ENCODE measurements at regions not wholly inside any gene's neighbourhood (a gene's known extent, or its start where the extent isn't known, plus 50 kb on each side); places are given as distances from the start of the nearest gene placed in this dataset.

GRCh38 chr3:166759736-166760513 is 620.2 kb downstream of the ZBBX start:
- H3K36me3 ChIP-seq (ENCODE audit: control insufficient read depth, insufficient read depth, low read length) = no peaks in the 10 kb centered on the region
- H3K4me1 ChIP-seq (ENCODE audit: control insufficient read depth, insufficient read depth, low read length) = no peaks in the 10 kb centered on the region
- no peaks in the 10 kb centered on the region; the same call in 1 of the 2 replicates for H3K9me3 ChIP-seq (ENCODE audit: control insufficient read depth, insufficient read depth, low read length)
- no CpG with 5 or more reads among the region's 9 CpGs for WGBS (ENCODE audit: insufficient coverage, insufficient read length)
- H3K4me3 ChIP-seq (ENCODE audit: low read length) = no peak overlapping the region
- no peak for DNase-seq (ENCODE audit: low read depth, low spot score)
- H3K27me3 ChIP-seq (ENCODE audit: control insufficient read depth, insufficient read depth, low read length) = no peaks in the 10 kb centered on the region
- H3K27ac ChIP-seq (ENCODE audit: low read length) = no peak overlapping the region

DNA sequence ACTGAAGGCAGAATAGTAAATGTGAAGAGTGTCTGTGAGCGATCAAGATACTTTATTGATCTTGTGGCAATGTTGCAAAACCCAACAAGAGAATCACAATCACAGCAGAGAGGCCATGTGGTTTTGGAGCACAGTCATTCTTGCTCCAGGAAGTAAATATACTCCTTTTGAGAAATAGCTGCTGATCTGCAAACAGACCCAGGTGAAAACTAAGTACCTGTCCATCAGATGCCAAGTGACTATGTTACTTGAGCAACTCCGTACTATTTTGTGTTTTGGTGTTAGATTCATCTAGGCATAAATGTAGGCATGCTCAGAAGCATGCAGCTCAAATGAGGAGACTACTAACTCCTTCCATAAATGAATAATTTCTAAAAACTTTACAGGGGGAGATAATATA is 627.9 kb downstream of the ZBBX start:
- Histone ChIP-seq H3K4me3 (ENCODE audit: low read length) (no peak overlapping the region), H3K36me3 (ENCODE audit: control insufficient read depth, insufficient read depth, low read length) (no peaks in the 10 kb centered on the region), H3K9me3 (ENCODE audit: control insufficient read depth, insufficient read depth, low read length) (no peaks in the 10 kb centered on the region), H3K27me3 (ENCODE audit: control insufficient read depth, insufficient read depth, low read length) (no peaks in the 10 kb centered on the region), H3K4me1 (ENCODE audit: control insufficient read depth, insufficient read depth, low read length) (no peaks in the 10 kb centered on the region), H3K27ac (ENCODE audit: low read length) (no peak overlapping the region)
- WGBS (ENCODE audit: insufficient coverage, insufficient read length) = no CpG with 5 or more reads among the region's 2 CpGs
- no peak for DNase-seq (ENCODE audit: low read depth, low spot score)

DNA sequence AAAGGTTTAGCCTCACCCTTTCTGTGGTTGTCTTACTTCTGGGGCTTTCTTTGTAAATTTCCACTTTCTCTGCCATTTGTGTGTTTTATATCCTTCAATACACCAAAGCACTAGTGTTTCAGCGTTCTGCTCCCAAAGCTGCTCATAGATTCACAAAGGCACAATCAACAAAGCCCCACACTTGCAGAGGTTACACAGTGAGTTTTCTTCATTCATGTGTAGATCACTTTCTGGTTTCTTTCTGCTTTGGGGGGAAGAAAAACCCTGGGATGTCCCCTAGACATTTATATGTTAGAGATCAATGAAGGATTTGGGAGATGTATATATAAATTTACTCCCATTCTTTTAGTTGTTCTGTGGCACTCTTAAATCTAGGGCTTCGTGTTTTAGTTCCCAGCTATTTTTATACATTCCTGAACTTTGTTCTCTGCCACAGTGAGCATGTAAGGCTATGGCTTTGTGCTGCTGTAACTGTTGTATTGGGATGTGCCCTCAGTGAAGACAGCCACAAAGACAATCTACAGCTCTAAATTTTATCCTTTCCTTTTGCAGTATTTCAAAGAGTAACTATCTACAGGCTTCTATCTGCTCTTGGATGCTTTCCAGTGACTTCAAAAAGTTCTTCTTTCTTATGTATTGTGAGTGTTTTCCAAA is 636.5 kb downstream of the ZBBX start:
- no peak overlapping the region for H3K4me3 ChIP-seq (ENCODE audit: low read length)
- H3K27ac ChIP-seq (ENCODE audit: low read length) = no peak overlapping the region
- no peaks in the 10 kb centered on the region for H3K36me3 ChIP-seq (ENCODE audit: control insufficient read depth, insufficient read depth, low read length)
- H3K9me3 ChIP-seq (ENCODE audit: control insufficient read depth, insufficient read depth, low read length) = no peaks in the 10 kb centered on the region
- WGBS (ENCODE audit: insufficient coverage, insufficient read length) = no CpG with 5 or more reads among the region's 2 CpGs
- no peak for DNase-seq (ENCODE audit: low read depth, low spot score)
- no peaks in the 10 kb centered on the region for H3K27me3 ChIP-seq (ENCODE audit: control insufficient read depth, insufficient read depth, low read length)
- no peaks in the 10 kb centered on the region for H3K4me1 ChIP-seq (ENCODE audit: control insufficient read depth, insufficient read depth, low read length)

- Histone ChIP-seq H3K4me1 (ENCODE audit: control insufficient read depth, insufficient read depth, low read length) (peaks cover 2% of the 10 kb centered on the region), H3K27me3 (ENCODE audit: control insufficient read depth, insufficient read depth, low read length) (no peaks in the 10 kb centered on the region), H3K9me3 (ENCODE audit: control insufficient read depth, insufficient read depth, low read length) (no peaks in the 10 kb centered on the region), H3K4me3 (ENCODE audit: low read length) (no peak overlapping the region), H3K36me3 (ENCODE audit: control insufficient read depth, insufficient read depth, low read length) (no peaks in the 10 kb centered on the region), H3K27ac (ENCODE audit: low read length) (no peak overlapping the region)
- DNase-seq (ENCODE audit: low read depth, low spot score) = no peak
- no CpG with 5 or more reads among the region's 3 CpGs for WGBS (ENCODE audit: insufficient coverage, insufficient read length)
Observed at GRCh38 chr3:166734734-166735133, 645.4 kb downstream of the ZBBX start.

DNA sequence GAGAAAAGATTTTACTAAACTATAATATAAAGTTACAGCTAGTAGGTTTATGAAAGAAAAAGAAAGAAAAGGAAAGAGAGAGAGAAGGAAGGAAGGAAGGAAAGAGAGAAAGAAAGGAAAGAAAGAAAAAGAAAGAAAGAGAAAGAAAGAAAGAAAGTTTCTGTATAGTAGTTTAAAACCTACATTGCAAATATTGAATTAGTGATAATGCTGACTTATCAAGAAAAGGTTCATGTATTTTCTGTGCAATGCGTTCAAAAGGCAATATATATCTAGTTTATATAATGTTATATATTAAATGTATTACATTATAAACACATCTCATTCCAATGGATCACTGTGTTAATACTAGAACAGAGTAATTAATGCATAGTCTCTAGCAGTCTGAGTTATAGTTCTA is 648.4 kb downstream of the ZBBX start:
- no peaks in the 10 kb centered on the region for H3K9me3 ChIP-seq (ENCODE audit: control insufficient read depth, insufficient read depth, low read length)
- no peaks in the 10 kb centered on the region for H3K27me3 ChIP-seq (ENCODE audit: control insufficient read depth, insufficient read depth, low read length)
- no peak overlapping the region for H3K4me3 ChIP-seq (ENCODE audit: low read length)
- no peak overlapping the region for H3K27ac ChIP-seq (ENCODE audit: low read length)
- no peak for DNase-seq (ENCODE audit: low read depth, low spot score)
- no peaks in the 10 kb centered on the region for H3K36me3 ChIP-seq (ENCODE audit: control insufficient read depth, insufficient read depth, low read length)
- H3K4me1 ChIP-seq (ENCODE audit: control insufficient read depth, insufficient read depth, low read length) = peaks cover 2% of the 10 kb centered on the region
- WGBS (ENCODE audit: insufficient coverage, insufficient read length) = no CpG with 5 or more reads among the region's 1 CpG

DNA sequence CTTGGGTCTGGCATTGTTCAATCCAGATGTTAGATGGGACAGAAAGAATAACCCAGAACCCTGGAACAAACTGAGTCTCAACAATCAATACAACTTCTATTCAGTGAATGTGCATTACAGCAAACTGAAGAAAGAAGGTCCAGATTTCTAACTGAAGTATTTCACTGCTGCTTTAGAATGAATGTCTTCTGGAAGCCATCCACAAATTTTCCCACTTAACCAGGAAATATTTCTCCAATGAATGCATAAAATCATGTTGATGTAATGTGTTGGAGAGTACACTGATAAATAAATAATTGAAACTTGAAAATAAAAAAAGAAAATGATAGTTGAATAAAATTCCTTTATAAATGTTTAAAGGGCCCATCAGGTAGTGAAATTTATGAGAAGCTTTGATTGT is 658.6 kb downstream of the ZBBX start:
- Histone ChIP-seq H3K4me3 (ENCODE audit: low read length) (no peak overlapping the region), H3K27ac (ENCODE audit: low read length) (no peak overlapping the region), H3K4me1 (ENCODE audit: control insufficient read depth, insufficient read depth, low read length) (no peaks in the 10 kb centered on the region), H3K9me3 (ENCODE audit: control insufficient read depth, insufficient read depth, low read length) (no peaks in the 10 kb centered on the region), H3K36me3 (ENCODE audit: control insufficient read depth, insufficient read depth, low read length) (no peaks in the 10 kb centered on the region), H3K27me3 (ENCODE audit: control insufficient read depth, insufficient read depth, low read length) (no peaks in the 10 kb centered on the region)
- no peak for DNase-seq (ENCODE audit: low read depth, low spot score)

- Histone ChIP-seq H3K4me3 (ENCODE audit: low read length) (no peak overlapping the region), H3K27ac (ENCODE audit: low read length) (no peak overlapping the region), H3K36me3 (ENCODE audit: control insufficient read depth, insufficient read depth, low read length) (no peaks in the 10 kb centered on the region), H3K27me3 (ENCODE audit: control insufficient read depth, insufficient read depth, low read length) (no peaks in the 10 kb centered on the region), H3K4me1 (ENCODE audit: control insufficient read depth, insufficient read depth, low read length) (no peaks in the 10 kb centered on the region), H3K9me3 (ENCODE audit: control insufficient read depth, insufficient read depth, low read length) (no peaks in the 10 kb centered on the region)
- WGBS (ENCODE audit: insufficient coverage, insufficient read length) = no CpG with 5 or more reads among the region's 4 CpGs
- no peak for DNase-seq (ENCODE audit: low read depth, low spot score)
Observed at GRCh38 chr3:166714206-166714605, 665.9 kb downstream of the ZBBX start.

- no peak overlapping the region for H3K27ac ChIP-seq (ENCODE audit: low read length)
- no peaks in the 10 kb centered on the region for H3K27me3 ChIP-seq (ENCODE audit: control insufficient read depth, insufficient read depth, low read length)
- no peaks in the 10 kb centered on the region for H3K36me3 ChIP-seq (ENCODE audit: control insufficient read depth, insufficient read depth, low read length)
- DNase-seq (ENCODE audit: low read depth, low spot score) = no peak
- no peak overlapping the region for H3K4me3 ChIP-seq (ENCODE audit: low read length)
- no peaks in the 10 kb centered on the region for H3K4me1 ChIP-seq (ENCODE audit: control insufficient read depth, insufficient read depth, low read length)
- H3K9me3 ChIP-seq (ENCODE audit: control insufficient read depth, insufficient read depth, low read length) = no peaks in the 10 kb centered on the region
- no CpG with 5 or more reads among the region's 2 CpGs for WGBS (ENCODE audit: insufficient coverage, insufficient read length)
Observed at GRCh38 chr3:166713787-166714186, 666.3 kb downstream of the ZBBX start.

DNA sequence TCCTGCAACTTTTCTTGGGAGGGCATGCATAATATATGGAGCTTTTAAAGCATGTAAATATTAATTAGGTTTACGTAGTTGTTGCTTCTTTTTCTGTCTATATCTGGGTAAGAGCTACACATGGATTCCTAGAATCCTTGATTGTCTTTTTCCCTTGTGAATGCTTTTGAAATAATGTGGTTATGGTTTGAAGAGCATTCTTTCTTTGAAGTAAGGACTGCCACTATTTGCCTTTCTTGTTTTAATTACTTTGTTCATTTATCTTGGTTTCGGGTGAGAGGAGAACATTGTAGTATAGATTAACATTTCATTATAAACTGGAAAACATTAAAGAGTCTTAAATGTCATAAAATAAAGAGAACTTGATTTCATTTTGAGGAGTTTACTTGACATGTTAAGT is 674.0 kb downstream of the ZBBX start:
- Histone ChIP-seq H3K9me3 (ENCODE audit: control insufficient read depth, insufficient read depth, low read length) (no peaks in the 10 kb centered on the region), H3K4me1 (ENCODE audit: control insufficient read depth, insufficient read depth, low read length) (no peaks in the 10 kb centered on the region), H3K36me3 (ENCODE audit: control insufficient read depth, insufficient read depth, low read length) (no peaks in the 10 kb centered on the region), H3K4me3 (ENCODE audit: low read length) (no peak overlapping the region), H3K27ac (ENCODE audit: low read length) (no peak overlapping the region), H3K27me3 (ENCODE audit: control insufficient read depth, insufficient read depth, low read length) (no peaks in the 10 kb centered on the region)
- no peak for DNase-seq (ENCODE audit: low read depth, low spot score)
- WGBS (ENCODE audit: insufficient coverage, insufficient read length) = no CpG with 5 or more reads among the region's 2 CpGs

DNA sequence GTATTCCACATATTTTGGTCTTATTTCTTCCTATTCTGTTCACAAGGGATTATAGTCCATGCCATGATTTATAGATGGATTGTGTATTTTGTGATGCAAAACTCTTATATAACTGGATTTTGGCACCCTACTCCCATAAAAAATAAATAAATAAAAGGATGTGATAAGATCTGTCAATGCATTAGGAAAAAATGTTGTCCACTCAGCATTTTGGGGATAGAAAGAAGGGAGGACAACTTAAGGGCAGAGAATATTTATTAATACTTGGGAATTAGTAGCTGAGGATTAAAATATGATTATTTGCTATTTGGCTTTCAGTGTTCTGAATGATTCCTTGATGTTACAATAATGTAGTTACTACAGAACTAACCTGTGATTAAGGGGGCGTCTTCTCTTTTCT is 682.6 kb downstream of the ZBBX start:
- no peak overlapping the region for H3K4me3 ChIP-seq (ENCODE audit: low read length)
- H3K27ac ChIP-seq (ENCODE audit: low read length) = no peak overlapping the region
- no peaks in the 10 kb centered on the region; the same call in 1 of the 2 replicates for H3K4me1 ChIP-seq (ENCODE audit: control insufficient read depth, insufficient read depth, low read length)
- no CpG with 5 or more reads among the region's 1 CpG for WGBS (ENCODE audit: insufficient coverage, insufficient read length)
- no peaks in the 10 kb centered on the region for H3K36me3 ChIP-seq (ENCODE audit: control insufficient read depth, insufficient read depth, low read length)
- DNase-seq (ENCODE audit: low read depth, low spot score) = no peak
- no peaks in the 10 kb centered on the region for H3K27me3 ChIP-seq (ENCODE audit: control insufficient read depth, insufficient read depth, low read length)
- no peaks in the 10 kb centered on the region for H3K9me3 ChIP-seq (ENCODE audit: control insufficient read depth, insufficient read depth, low read length)

DNA sequence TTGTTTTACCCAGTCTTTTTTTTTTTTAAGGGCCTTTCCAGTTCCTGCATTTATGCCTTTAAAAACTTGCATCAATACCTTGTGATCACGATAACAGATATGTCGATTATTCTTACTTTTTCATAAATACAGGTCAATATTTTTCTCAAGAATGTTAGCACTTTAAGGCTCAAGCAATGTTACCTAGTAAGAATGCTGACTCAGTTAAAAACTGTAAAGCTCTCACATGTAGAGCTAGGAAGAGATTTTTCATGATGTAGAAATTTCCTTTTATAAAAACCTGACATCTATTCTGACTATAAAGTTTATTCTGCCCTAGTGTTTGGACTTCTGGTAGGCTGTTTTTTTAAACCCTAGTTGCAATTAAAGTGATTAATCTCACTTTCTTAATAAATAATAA is 684.0 kb downstream of the ZBBX start:
- Histone ChIP-seq H3K4me1 (ENCODE audit: control insufficient read depth, insufficient read depth, low read length) (no peaks in the 10 kb centered on the region; the same call in 1 of the 2 replicates), H3K4me3 (ENCODE audit: low read length) (no peak overlapping the region), H3K9me3 (ENCODE audit: control insufficient read depth, insufficient read depth, low read length) (no peaks in the 10 kb centered on the region), H3K27ac (ENCODE audit: low read length) (no peak overlapping the region), H3K36me3 (ENCODE audit: control insufficient read depth, insufficient read depth, low read length) (no peaks in the 10 kb centered on the region), H3K27me3 (ENCODE audit: control insufficient read depth, insufficient read depth, low read length) (no peaks in the 10 kb centered on the region)
- no peak for DNase-seq (ENCODE audit: low read depth, low spot score)
- no CpG with 5 or more reads among the region's 2 CpGs for WGBS (ENCODE audit: insufficient coverage, insufficient read length)

Data from iPS DF 6.9 (cell line).